Spleen (tissue), 11 donors: ENCODE measurements at regions not wholly inside any gene's neighbourhood (a gene's known extent, or its start where the extent isn't known, plus 50 kb on each side); places are given as distances from the start of the nearest gene placed in this dataset.

Experiments used
- DNase-seq: peaks from one replicate; pipeline ENCODE4 v3.0.0-alpha.2; 2020
- H3K27ac ChIP-seq, 8 donors: fragments of 200-600 bp; sonication (generic) in 7 of 8; 1 replicate in 4 of 8; 2 replicates in 4 of 8; pipeline versions ENCODE4 v1.5.0 to v1.8.0; 2016 to 2021; ENCODE audit warnings: inconsistent platforms in 4 of 8, mild to moderate bottlenecking in 4 of 8, moderate library complexity in 1 of 8
- H3K27me3 ChIP-seq, 7 donors: fragments of 200-600 bp; sonication (generic) in 6 of 7; replicated peaks in 1 of 7; 1 replicate in 4 of 7; 2 replicates in 3 of 7; pipeline versions ENCODE4 v1.5.0 to v1.8.0; 2016 to 2021; ENCODE audit warnings: inconsistent platforms in 3 of 7, mild to moderate bottlenecking in 1 of 7
- H3K36me3 ChIP-seq, 6 donors: fragments of 200-600 bp; sonication (generic) in 5 of 6; 1 replicate in 4 of 6; 2 replicates in 2 of 6; pipeline versions ENCODE4 v1.5.0 to v1.8.0; 2016 to 2021; ENCODE audit warnings: inconsistent platforms in 2 of 6
- H3K4me1 ChIP-seq, 6 donors: fragments of 200-600 bp; sonication (generic) in 5 of 6; 1 replicate in 3 of 6; 2 replicates in 3 of 6; pipeline versions ENCODE4 v1.5.0 to v1.8.0; 2016 to 2021; ENCODE audit warnings: inconsistent platforms in 3 of 6
- H3K4me3 ChIP-seq, 8 donors: fragments of 200-600 bp; sonication (generic) in 7 of 8; 1 replicate in 4 of 8; 2 replicates in 4 of 8; pipeline versions ENCODE4 v1.5.0 to v1.8.0; 2016 to 2021; ENCODE audit warnings: inconsistent platforms in 4 of 8, mild to moderate bottlenecking in 4 of 8, moderate library complexity in 2 of 8
- H3K9me3 ChIP-seq, 8 donors: fragments of 200-600 bp; sonication (generic) in 7 of 8; 1 replicate in 4 of 8; 2 replicates in 4 of 8; pipeline versions ENCODE4 v1.5.0 to v1.8.0; 2016 to 2021; ENCODE audit warnings: inconsistent platforms in 4 of 8
- POLR2A ChIP-seq, 3 donors: fragments of 450-650 bp; IDR thresholded peaks; one replicate each; pipeline ENCODE4 v1.5.1; 2017; ENCODE audit warnings: antibody characterized with exemption in 3 of 3, mild to moderate bottlenecking in 1 of 3
- POLR2AphosphoS5 ChIP-seq, 3 donors: sonication (generic); formaldehyde crosslinking; IDR thresholded peaks; one replicate each; pipeline ENCODE4 v1.5.1; 2017; ENCODE audit warnings: antibody characterized with exemption in 3 of 3
- WGBS, 5 donors: extraction: QIAGEN DNeasy Blood & Tissue Kit in 3 of 5; methylation state at CpG; one replicate each; pipeline versions ENCODE4 v1.1.5 to v1.1.7; 2013 to 2018; 5-methylcytosine and 5-hydroxymethylcytosine counted together
- intact Hi-C: fragments of 100-400 bp; cut with DNase I; formaldehyde crosslinking; loops from one replicate; pipeline ENCODE4 v1.15.0; 2023; ENCODE audit warnings: low total_unique reads
- TF ChIP-seq, protein P1 (sequence below), 11 experiments: fragments of 200-600 bp in 7 of 11; fragments of 450-650 bp in 4 of 11; sonication (generic) in 4 of 11; IDR thresholded peaks in 8 of 11; conservative IDR thresholded peaks in 3 of 11; 1 replicate in 7 of 11; 2 replicates in 4 of 11; pipeline versions ENCODE4 v1.4.0 to v1.8.0; 2016 to 2021; ENCODE audit warnings: antibody characterized with exemption in 11 of 11, inconsistent platforms in 4 of 11, mild to moderate bottlenecking in 1 of 11
- donor health status: healthy with polysubstance abuse.
- donor health status: DM: no; HTN: no; CAD: no; lungs with moderate emphysema.
- donor health status: DM: no; HTN: no; CAD: no.
- donor health status: Bipolar disorder and iron deficiency.
- donor health status: healthy.
- donor health status: DM: no; HTN: no; CAD: no.
- donor health status: DM: yes; HTN: yes; CAD: no.

DNA sequence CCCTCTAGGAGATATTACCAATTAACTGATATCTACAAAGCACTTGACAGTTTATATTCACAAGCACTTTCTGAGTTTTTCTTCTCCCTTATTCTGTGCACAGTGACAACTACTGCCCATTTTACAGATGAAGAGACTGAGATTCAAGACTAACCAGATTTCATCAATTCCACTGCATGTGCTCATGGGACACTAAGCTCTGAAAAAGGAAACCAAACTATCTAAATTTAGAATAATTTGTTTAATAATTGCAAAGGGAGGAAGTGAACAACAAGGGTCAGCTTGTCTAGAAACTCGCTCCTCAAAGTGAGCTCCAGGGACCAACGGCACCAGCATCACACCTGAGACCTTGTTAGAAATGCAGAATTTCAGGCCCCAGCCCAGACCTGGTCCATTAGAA lies 50.8 kb upstream of the MYLIP start:
- 50 to 69% (median 62%) methylated on average over 2 of the region's 2 CpGs for WGBS, 5 donors
- no peaks in the 10 kb centered on the region for H3K27me3 ChIP-seq
- no peaks in the 10 kb centered on the region for H3K36me3 ChIP-seq
- TF ChIP-seq, protein P1, sequence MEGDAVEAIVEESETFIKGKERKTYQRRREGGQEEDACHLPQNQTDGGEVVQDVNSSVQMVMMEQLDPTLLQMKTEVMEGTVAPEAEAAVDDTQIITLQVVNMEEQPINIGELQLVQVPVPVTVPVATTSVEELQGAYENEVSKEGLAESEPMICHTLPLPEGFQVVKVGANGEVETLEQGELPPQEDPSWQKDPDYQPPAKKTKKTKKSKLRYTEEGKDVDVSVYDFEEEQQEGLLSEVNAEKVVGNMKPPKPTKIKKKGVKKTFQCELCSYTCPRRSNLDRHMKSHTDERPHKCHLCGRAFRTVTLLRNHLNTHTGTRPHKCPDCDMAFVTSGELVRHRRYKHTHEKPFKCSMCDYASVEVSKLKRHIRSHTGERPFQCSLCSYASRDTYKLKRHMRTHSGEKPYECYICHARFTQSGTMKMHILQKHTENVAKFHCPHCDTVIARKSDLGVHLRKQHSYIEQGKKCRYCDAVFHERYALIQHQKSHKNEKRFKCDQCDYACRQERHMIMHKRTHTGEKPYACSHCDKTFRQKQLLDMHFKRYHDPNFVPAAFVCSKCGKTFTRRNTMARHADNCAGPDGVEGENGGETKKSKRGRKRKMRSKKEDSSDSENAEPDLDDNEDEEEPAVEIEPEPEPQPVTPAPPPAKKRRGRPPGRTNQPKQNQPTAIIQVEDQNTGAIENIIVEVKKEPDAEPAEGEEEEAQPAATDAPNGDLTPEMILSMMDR (IDR thresholded peaks at IDR 0.05 in 8 of 11, conservative IDR thresholded peaks at IDR 0.05 in 3 of 11): no peak
- no peak for TF ChIP-seq POLR2AphosphoS5 (IDR thresholded peaks at IDR 0.05)
- TF ChIP-seq POLR2A (IDR thresholded peaks at IDR 0.05): no peak
- no peak overlapping the region for H3K27ac ChIP-seq
- intact Hi-C loops: no loop called here
- no peak overlapping the region for H3K4me3 ChIP-seq
- no peaks in the 10 kb centered on the region for H3K4me1 ChIP-seq
- no peaks in the 10 kb centered on the region for H3K9me3 ChIP-seq
- DNase-seq: no peak

- Histone ChIP-seq H3K27ac (no peak overlapping the region), H3K27me3 (no peaks in the 10 kb centered on the region), H3K4me1 (peaks cover 0 to 4% (median 0%) of the 10 kb centered on the region in 6 donors), H3K36me3 (no peaks in the 10 kb centered on the region), H3K4me3 (no peak overlapping the region), H3K9me3 (no peaks in the 10 kb centered on the region)
- no peak for DNase-seq
- intact Hi-C loops: no loop called here
- 90 to 99% (median 93%) methylated on average over 5 to 7 of the region's 7 CpGs for WGBS, 5 donors
- no peak for TF ChIP-seq POLR2A (IDR thresholded peaks at IDR 0.05)
- TF ChIP-seq, protein P1 (IDR thresholded peaks at IDR 0.05 in 8 of 11, conservative IDR thresholded peaks at IDR 0.05 in 3 of 11): no peak
- no peak for TF ChIP-seq POLR2AphosphoS5 (IDR thresholded peaks at IDR 0.05)
Measured at GRCh38 chr6:16069671-16070070, 59.2 kb upstream of the MYLIP start.

DNA sequence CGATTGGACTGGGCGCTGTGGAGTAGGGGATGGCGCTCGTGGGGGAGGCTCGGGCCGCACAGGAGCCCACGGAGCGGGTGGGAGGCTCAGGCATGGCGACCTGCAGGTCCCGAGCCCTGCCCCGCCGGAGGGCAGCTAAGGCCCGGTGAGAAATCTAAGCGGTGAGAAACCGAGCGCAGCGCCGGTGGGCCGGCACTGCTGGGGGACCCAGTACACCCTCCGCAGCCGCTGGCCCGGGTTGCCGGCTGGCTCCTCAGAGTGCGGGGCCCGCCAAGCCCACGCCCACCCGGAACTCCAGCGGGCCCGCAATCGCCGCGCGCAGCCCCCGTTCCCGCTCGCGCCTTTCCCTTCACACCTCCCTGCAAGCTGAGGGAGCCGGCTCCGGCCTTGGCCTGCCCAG lies 59.7 kb upstream of the MYLIP start:
- no peaks in the 10 kb centered on the region for H3K36me3 ChIP-seq
- no peaks in the 10 kb centered on the region for H3K27me3 ChIP-seq
- no peak overlapping the region for H3K27ac ChIP-seq
- H3K9me3 ChIP-seq: no peaks in the 10 kb centered on the region
- no peak for DNase-seq
- no peak for TF ChIP-seq POLR2A (IDR thresholded peaks at IDR 0.05)
- TF ChIP-seq, protein P1 (IDR thresholded peaks at IDR 0.05 in 8 of 11, conservative IDR thresholded peaks at IDR 0.05 in 3 of 11): no peak
- TF ChIP-seq POLR2AphosphoS5 (IDR thresholded peaks at IDR 0.05): no peak
- H3K4me1 ChIP-seq: peaks cover 0 to 6% (median 0%) of the 10 kb centered on the region in 6 donors
- 90 to 98% (median 97%) methylated on average over 27 to 39 of the region's 39 CpGs for WGBS, 5 donors
- no peak overlapping the region for H3K4me3 ChIP-seq
- intact Hi-C loops: no loop called here

DNA sequence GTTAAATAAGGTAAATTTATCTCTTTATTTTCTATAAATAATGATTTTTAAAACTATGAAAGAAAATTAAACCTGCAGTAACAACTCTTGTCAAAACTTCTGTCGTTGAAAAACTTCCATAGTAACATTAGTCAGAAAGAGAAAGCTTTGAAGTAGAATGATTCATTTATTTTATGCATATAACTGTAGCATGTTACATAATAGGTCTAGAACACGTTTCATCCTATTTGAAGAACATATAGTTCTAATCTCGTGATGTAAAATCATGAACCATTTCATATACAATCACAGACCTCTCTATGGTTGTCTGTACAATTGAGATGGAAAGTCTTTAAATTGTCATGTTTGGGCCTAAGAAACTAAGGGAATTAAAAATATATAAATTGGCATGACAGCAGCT lies 61.3 kb upstream of the MYLIP start:
- TF ChIP-seq, protein P1 (IDR thresholded peaks at IDR 0.05 in 8 of 11, conservative IDR thresholded peaks at IDR 0.05 in 3 of 11): no peak
- TF ChIP-seq POLR2AphosphoS5 (IDR thresholded peaks at IDR 0.05) (no peak), POLR2A (IDR thresholded peaks at IDR 0.05) (no peak)
- H3K4me3 ChIP-seq: no peak overlapping the region
- H3K36me3 ChIP-seq: no peaks in the 10 kb centered on the region
- intact Hi-C loops: no loop called here
- DNase-seq: no peak
- H3K27me3 ChIP-seq: no peaks in the 10 kb centered on the region
- no peak overlapping the region for H3K27ac ChIP-seq
- H3K4me1 ChIP-seq: peaks cover 0 to 6% (median 0%) of the 10 kb centered on the region in 6 donors
- 70 to 91% (median 80%) methylated on average over 3 of the region's 3 CpGs for WGBS, 5 donors
- H3K9me3 ChIP-seq: no peaks in the 10 kb centered on the region
